Amygdala (tissue), 56 donors: ENCODE measurements at regions not wholly inside any gene's neighbourhood (a gene's known extent, or its start where the extent isn't known, plus 50 kb on each side); places are given as distances from the start of the nearest gene placed in this dataset.
"Not testable (repeated sequence)": the region's sequence is repeated elsewhere in the genome, so short reads cannot be mapped to it uniquely, and the experiment has no call there.

Source experiments
- DNase-seq, 56 donors: peaks; one replicate each; lab custom pipeline; 2025; lab: John Stamatoyannopoulos, UW

GRCh38 chr1:214095896-214096295 is 108.1 kb downstream of the PROX1 start:
- not testable (repeated sequence) for DNase-seq

GRCh38 chr1:214101246-214101645 is 113.5 kb downstream of the PROX1 start:
- no peak for DNase-seq

- DNase-seq: no peak
These were observed 114.1 kb downstream of the PROX1 start for GRCh38 chr1:214101828-214102227.

- DNase-seq: no peak
These were observed 115.1 kb downstream of the PROX1 start for GRCh38 chr1:214102907-214103306.

- DNase-seq: no peak
These were observed 116.0 kb downstream of the PROX1 start for GRCh38 chr1:214103778-214104177.

GRCh38 chr1:214106375-214106774 is 118.6 kb downstream of the PROX1 start:
- DNase-seq: no peak

GRCh38 chr1:214107322-214108096 is 119.7 kb downstream of the PROX1 start:
- no peak for DNase-seq

- no peak for DNase-seq
These were observed 120.3 kb downstream of the PROX1 start for GRCh38 chr1:214108097-214108446.

GRCh38 chr1:214111796-214112195 is 124.0 kb downstream of the PROX1 start:
- DNase-seq: no peak

- DNase-seq: no peak
These were observed 128.5 kb downstream of the PROX1 start for GRCh38 chr1:214116258-214116657.

GRCh38 chr1:214117780-214118179 is 130.0 kb downstream of the PROX1 start:
- no peak for DNase-seq

GRCh38 chr1:214120191-214120590 is 132.4 kb downstream of the PROX1 start:
- DNase-seq: no peak

GRCh38 chr1:214120951-214121350 is 133.2 kb downstream of the PROX1 start:
- no peak for DNase-seq

- DNase-seq: no peak
These were observed 134.3 kb downstream of the PROX1 start for GRCh38 chr1:214122110-214122509.

GRCh38 chr1:214123061-214123784 is 135.4 kb downstream of the PROX1 start:
- peak in 41 of 56 donors; percentile 1 to 60 (median 20) for DNase-seq

- no peak for DNase-seq
These were observed 136.6 kb downstream of the PROX1 start for GRCh38 chr1:214124281-214124805.

- DNase-seq: no peak
These were observed 137.1 kb downstream of the PROX1 start for GRCh38 chr1:214124915-214125314.

GRCh38 chr1:214125819-214126218 is 138.0 kb downstream of the PROX1 start:
- DNase-seq: no peak

GRCh38 chr1:214126697-214127146 is 138.9 kb downstream of the PROX1 start:
- no peak for DNase-seq

GRCh38 chr1:214127705-214128104 is 139.9 kb downstream of the PROX1 start:
- no peak for DNase-seq

- DNase-seq: no peak
These were observed 145.1 kb upstream of the SMYD2 start for GRCh38 chr1:214135886-214136285.
